ENCODE measurements at regions not wholly inside any gene's neighbourhood (a gene's known extent, or its start where the extent isn't known, plus 50 kb on each side); places are given as distances from the start of the nearest gene placed in this dataset.

DNA sequence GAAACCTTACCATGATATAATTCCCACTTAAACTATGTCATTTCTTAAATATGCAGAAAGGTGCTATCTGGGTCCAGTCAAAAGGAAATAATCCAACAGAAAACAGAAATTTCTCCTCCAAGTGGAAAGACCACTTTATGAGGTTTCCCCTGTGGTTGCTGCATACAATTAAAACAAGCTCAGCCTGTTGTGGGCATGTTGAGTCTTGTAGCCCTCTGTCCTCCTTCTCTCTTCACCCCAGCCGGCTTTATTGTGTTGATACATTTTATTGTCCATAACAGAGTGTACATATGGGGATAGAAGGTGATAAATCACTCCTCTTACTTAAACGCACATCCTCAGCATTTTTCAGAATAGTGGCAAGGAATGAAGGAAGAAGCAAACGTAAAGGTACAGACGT is 126.0 kb upstream of the MTNR1B start:
- no peak for DNase-seq (ENCODE audit: low spot score)
- in situ Hi-C loops (cut with MboI; ENCODE audit: low sequenced_read_pairs, unreplicated experiment) = no loop called here
- TF ChIP-seq, protein P1, sequence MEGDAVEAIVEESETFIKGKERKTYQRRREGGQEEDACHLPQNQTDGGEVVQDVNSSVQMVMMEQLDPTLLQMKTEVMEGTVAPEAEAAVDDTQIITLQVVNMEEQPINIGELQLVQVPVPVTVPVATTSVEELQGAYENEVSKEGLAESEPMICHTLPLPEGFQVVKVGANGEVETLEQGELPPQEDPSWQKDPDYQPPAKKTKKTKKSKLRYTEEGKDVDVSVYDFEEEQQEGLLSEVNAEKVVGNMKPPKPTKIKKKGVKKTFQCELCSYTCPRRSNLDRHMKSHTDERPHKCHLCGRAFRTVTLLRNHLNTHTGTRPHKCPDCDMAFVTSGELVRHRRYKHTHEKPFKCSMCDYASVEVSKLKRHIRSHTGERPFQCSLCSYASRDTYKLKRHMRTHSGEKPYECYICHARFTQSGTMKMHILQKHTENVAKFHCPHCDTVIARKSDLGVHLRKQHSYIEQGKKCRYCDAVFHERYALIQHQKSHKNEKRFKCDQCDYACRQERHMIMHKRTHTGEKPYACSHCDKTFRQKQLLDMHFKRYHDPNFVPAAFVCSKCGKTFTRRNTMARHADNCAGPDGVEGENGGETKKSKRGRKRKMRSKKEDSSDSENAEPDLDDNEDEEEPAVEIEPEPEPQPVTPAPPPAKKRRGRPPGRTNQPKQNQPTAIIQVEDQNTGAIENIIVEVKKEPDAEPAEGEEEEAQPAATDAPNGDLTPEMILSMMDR (IDR thresholded peaks at IDR 0.05; ENCODE audit: borderline replicate concordance, control extremely low read depth, extremely low read depth, insufficient read depth, missing control alignments) = no peak

DNA sequence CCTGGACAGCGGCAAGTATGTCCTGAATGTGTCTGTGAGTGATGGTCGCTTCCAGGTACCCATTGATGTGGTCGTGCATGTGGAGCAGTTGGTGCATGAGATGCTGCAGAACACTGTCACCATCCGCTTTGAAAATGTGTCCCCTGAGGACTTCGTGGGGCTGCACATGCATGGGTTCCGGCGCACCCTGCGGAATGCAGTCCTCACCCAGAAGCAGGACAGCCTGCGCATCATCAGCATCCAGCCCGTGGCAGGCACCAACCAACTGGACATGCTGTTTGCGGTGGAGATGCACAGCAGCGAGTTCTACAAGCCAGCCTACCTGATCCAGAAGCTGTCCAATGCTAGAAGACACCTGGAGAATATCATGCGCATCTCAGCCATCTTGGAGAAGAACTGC is 125.3 kb upstream of the MTNR1B start:
- no peak for DNase-seq (ENCODE audit: low spot score)
- TF ChIP-seq, protein P1 (IDR thresholded peaks at IDR 0.05; ENCODE audit: borderline replicate concordance, control extremely low read depth, extremely low read depth, insufficient read depth, missing control alignments) = no peak
- in situ Hi-C loops (cut with MboI; ENCODE audit: low sequenced_read_pairs, unreplicated experiment) = no loop called here

DNA sequence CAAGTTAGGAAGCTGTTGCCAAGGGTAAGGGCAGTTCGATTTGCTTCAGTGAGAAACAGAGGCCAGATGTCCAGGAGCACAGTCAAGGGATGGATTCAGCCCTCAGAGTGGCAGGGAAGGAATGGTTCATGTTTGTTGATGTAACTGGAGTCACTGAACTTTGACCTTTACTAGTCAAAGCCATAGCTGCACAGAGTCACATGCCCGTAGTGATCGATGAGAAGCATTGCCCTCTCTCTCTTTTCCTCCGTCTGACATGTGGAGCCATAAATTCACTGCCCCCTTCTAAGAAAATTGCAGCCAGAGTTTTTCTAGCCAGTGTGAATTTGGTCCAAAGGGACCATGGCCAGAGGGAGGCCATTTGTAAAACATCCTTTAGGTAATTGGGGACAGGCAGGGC is 124.1 kb upstream of the MTNR1B start:
- TF ChIP-seq, protein P1 (IDR thresholded peaks at IDR 0.05; ENCODE audit: borderline replicate concordance, control extremely low read depth, extremely low read depth, insufficient read depth, missing control alignments) = no peak
- no peak for DNase-seq (ENCODE audit: low spot score)
- in situ Hi-C loops (cut with MboI; ENCODE audit: low sequenced_read_pairs, unreplicated experiment) = no loop called here

DNA sequence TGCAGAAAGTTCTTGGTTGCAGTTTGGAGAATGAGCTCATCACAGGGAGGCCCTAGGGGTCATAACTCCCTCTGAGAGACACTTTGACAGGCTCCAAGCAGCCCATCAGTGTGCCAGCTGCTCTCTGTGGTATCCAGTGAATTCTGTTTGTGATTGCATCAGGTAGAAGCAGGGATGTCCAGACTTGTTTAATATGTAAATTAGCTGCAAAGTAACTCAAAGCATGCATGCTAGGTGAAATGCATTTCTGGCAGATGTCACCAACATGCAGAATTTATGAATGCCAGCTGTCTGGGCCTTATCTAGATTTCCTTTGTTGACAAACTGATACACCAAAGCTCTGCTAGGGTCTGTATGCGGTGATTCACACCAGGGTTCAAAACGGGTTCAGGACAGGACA is 123.6 kb upstream of the MTNR1B start:
- in situ Hi-C loops (cut with MboI; ENCODE audit: low sequenced_read_pairs, unreplicated experiment) = no loop called here
- TF ChIP-seq, protein P1 (IDR thresholded peaks at IDR 0.05; ENCODE audit: borderline replicate concordance, control extremely low read depth, extremely low read depth, insufficient read depth, missing control alignments) = no peak
- no peak for DNase-seq (ENCODE audit: low spot score)

DNA sequence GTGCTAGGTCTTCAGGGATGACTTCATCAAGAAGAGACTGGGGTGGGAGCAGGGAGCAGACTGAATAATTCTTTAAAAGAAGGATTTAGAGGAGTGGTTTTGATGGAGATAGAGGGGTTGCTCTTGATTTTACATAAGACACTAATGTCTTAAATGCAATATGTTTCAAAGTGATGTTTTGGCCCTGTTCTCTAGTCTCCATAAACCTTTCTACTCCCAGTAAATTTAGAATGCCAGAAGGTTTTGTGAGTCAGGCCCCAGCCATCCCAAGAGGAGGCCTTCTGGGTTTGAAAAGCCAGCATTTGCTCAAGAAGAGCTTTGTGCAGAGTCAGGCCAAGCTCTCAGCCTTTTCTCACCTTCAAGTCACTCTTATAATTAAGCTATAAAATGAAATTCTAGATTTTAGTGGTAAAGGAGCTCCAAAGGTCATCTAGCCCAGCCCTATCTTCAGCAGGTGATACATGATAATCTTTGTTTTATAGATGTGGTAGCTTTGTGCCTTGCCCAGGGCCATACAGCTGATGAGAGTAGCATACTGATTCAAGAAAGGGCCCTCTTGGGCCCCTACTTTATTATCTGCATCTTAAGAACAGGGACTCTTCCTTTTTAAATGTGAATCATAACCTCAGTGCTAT is 122.8 kb upstream of the MTNR1B start:
- DNase-seq (ENCODE audit: low spot score) = no peak
- TF ChIP-seq, protein P1 (IDR thresholded peaks at IDR 0.05; ENCODE audit: borderline replicate concordance, control extremely low read depth, extremely low read depth, insufficient read depth, missing control alignments) = no peak
- in situ Hi-C loops (cut with MboI; ENCODE audit: low sequenced_read_pairs, unreplicated experiment) = no loop called here

DNA sequence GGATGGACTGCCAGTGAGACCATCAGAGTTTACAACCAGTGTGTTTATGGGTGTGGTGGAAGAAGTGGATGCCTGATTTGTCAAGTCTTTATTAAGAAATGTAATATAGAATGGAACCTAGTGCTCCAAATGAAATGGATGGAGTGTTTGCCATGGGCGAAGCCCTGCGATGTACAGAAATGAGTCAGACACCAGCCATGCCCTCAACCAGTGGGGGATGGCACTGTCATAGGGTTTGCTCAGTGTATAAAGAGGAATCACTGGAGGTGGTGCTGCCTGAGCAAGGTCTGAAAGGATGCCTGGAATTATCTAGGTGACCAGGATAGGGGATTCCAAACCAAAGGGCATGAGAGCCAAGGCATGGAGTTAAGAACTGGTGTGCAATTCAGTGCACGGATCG is 120.9 kb upstream of the MTNR1B start:
- DNase-seq (ENCODE audit: low spot score) = no peak
- TF ChIP-seq, protein P1 (IDR thresholded peaks at IDR 0.05; ENCODE audit: borderline replicate concordance, control extremely low read depth, extremely low read depth, insufficient read depth, missing control alignments) = no peak
- in situ Hi-C loops (cut with MboI; ENCODE audit: low sequenced_read_pairs, unreplicated experiment) = no loop called here
